Renal pelvis (tissue), 1 donor: ENCODE measurements at regions not wholly inside any gene's neighbourhood (a gene's known extent, or its start where the extent isn't known, plus 50 kb on each side); places are given as distances from the start of the nearest gene placed in this dataset.
"Not testable (repeated sequence)": the region's sequence is repeated elsewhere in the genome, so short reads cannot be mapped to it uniquely, and the experiment has no call there.

Source experiments
- DNase-seq: peaks from one replicate; pipeline ENCODE4 v3.0.0-alpha.2; 2013

GRCh38 chr15:56808160-56808559 is 74.9 kb upstream of the ZNF280D start:
- no peak for DNase-seq

DNA sequence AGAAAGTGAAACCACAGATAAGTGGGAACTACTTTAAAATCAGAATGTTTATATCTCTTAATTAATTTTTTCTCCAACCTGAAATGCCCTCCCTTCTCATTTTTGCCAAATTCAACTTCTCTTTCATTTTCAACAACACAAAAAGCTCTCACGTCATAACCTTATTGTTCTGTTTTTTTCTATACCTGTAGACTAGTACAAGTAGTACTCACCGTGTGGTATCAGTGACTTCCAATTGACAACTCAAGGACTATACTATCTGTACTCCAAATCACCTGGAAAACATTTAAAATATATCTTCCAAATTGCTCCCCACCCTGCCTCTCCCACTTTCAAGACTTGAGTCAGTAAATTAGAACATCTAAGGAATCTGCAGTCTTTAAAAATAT is 72.8 kb upstream of the ZNF280D start:
- no peak for DNase-seq

DNA sequence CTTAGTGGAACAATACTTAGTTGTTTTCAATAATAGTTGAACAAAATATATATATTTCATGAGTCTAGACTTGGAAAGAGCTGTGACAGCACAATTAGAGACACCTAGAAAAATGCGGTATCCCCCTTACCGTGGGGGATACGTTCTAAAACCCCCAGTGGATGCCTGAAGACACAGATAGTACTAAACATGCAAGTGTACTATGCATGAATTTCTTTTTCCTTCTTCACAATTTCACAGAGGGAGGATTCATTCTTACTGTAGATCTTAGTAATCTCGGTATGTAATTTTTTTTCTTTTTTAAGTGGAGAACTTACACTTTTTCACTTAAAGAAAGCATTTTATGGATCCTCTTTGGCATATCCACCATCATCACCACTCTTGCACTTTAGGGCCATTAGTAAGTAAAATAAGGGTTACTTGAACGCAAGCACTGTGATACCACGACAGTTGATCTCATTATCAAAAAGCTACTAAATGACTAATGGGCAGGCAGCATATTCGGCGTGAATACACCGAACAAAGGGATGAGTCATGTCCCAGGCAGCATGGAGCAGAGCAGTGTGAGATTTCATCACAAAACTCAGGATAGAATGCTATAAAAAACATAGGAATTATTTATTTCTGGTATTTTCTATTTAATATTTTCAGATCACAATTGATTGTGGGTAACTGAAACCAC is 72.3 kb upstream of the ZNF280D start:
- no peak for DNase-seq

DNA sequence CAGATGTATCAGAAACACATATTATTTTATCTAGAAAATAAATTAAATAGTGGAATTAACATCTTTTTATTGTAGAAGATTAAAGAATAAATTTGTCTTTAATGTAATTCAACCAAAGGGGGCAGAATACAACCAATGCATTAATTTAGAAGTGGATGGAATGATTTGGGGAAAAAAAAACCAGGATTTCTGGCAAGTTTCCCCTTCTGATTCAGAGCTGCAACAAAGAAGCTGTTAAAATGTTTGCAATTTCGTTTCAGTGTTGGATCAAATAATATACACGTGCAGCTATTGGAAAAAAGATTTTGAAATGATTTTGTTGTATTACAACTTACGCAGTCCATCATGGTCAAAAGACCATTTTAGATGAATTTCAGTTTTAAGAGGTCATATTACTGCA is 71.6 kb upstream of the ZNF280D start:
- no peak for DNase-seq

GRCh38 chr15:56804279-56804678 is 71.0 kb upstream of the ZNF280D start:
- DNase-seq, result no peak

GRCh38 chr15:56802161-56802560 is 68.9 kb upstream of the ZNF280D start:
- DNase-seq, result no peak

DNA sequence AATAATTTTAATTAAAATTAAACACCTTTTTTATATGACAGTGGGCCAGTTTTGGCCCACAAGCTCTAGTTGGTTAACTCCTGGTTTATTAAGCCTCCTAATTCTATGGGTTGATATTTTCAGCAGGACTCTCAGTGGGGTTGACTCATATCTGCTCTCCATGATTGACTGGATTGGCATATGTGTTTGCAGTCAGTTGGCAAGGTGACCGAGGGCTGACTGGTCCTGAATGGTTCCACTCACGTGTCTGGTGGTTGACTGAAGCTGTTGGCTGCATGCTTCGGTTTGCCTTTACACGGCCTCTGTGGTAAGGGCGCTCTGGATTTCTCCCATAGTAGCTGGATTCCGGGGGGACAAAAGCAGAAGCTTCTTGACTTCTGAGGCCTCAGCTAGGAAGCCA is 65.3 kb upstream of the ZNF280D start:
- DNase-seq, result no peak

GRCh38 chr15:56797720-56798275 is 64.5 kb upstream of the ZNF280D start:
- no peak for DNase-seq

DNA sequence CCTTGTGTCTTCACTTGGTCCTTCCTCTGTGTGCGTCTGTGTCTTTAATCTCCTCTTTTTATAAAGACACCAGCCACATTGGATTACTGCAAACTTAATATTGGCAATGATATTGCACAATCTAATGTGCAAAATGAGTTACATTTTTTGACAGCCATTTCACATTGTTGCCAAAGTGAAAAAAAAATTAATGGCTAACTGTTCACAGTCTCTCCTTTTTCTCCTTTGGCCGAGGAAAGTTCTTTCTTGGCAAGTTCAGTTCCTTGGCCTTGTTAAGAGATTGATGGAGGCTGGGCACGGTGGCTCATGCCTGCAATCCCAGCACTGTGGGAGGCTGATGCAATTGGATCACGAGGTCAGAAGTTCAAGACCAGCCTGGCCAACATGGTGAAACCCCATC is 62.2 kb upstream of the ZNF280D start:
- DNase-seq, result no peak

- DNase-seq, result no peak
Measured at GRCh38 chr15:56794553-56795329, 61.4 kb upstream of the ZNF280D start.

DNA sequence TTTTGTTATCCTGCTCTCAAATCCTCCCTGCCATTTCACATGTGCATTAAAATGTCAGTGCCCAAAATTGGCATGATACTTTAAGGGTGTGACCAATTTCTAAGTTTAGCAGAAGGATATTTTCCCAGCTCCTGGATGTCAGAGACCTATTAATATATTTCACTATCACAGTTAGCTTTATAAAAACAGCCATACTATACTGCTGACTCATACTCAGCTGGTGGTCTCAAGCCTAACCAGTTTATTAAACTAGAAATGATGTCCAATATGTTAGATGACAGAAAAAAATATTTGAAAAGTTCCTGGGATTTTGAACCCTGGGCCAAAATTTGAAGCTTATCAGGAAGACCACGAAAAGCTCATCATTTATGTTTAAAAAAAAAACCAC is 60.9 kb upstream of the ZNF280D start:
- DNase-seq, result no peak

GRCh38 chr15:56792211-56792610 is 58.9 kb upstream of the ZNF280D start:
- no peak for DNase-seq

GRCh38 chr15:56791521-56791920 is 58.2 kb upstream of the ZNF280D start:
- DNase-seq, result not testable (repeated sequence)

DNA sequence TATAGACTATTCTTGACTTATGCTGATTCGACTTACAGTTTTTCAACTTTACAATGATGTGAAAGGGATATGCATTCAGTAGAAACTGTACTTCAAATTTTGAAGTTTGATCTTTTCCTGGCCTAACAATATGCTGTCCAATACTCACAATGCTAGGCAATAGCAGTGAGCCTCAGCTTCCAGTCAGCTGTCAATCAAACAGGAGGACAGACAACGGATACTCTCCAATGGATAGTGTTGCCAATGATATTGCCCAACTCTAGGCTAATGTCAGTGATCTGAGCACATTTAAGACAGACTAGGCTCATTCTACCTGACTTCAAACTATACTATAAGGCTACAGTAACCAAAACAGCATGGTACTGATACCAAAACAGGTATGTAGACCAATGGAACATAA is 55.0 kb upstream of the ZNF280D start:
- no peak for DNase-seq

- no peak for DNase-seq
Measured at GRCh38 chr15:56786966-56787365, 53.7 kb upstream of the ZNF280D start.

DNA sequence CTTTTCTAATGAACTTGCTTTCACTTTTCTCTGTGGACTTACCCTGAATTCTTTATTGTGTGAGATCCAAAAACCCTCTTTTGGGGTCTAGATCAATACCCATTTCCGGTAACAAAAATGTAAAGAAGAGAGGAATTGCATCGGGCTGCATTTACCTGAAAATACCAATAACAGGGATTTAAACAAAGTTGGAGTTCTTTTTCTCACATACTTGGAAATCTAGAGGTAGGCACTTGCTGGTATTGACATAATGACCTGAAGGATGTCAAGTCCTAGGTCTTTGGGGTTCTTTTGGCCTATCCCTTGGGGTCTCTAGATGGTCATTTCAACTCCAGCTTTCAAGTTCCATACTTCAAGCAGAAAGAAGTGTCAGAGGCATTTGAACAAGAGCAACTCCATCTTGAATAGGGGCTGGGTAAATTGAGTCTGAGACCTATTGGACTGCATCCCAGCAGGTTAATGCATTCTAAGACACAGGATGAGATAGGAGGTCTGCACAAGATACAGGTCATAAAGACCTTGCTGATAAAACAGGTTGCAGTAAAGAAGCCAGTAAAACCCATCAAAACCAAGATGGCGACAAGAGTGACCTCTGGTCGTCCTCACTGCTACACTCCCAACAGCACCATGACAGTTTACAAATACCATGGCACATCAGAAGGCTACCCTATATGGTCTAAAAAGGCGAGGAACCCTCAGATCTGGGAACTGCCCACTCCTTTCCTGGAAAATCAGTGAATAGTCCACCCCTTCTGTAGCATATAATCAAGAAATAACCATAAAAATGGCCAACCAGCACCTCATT is 50.8 kb upstream of the ZNF280D start:
- DNase-seq, result no peak

GRCh38 chr15:56783156-56783856 is 50.0 kb upstream of the ZNF280D start:
- no peak for DNase-seq
